Uterus (tissue), 2 donors: ENCODE measurements at regions not wholly inside any gene's neighbourhood (a gene's known extent, or its start where the extent isn't known, plus 50 kb on each side); places are given as distances from the start of the nearest gene placed in this dataset.
"Not testable (repeated sequence)": the region's sequence is repeated elsewhere in the genome, so short reads cannot be mapped to it uniquely, and the experiment has no call there.

ENCODE experiments used
- POLR2A ChIP-seq, 2 donors: fragments of 450-650 bp; IDR thresholded peaks; one replicate each; pipeline ENCODE4 v1.6.1; 2016; ENCODE audit warnings: antibody characterized with exemption in 2 of 2, mild to moderate bottlenecking in 1 of 2, moderate library complexity in 1 of 2
- TF ChIP-seq, protein P1 (sequence below), 4 experiments: fragments of 200-600 bp in 2 of 4; fragments of 450-650 bp in 2 of 4; sonication (generic) in 2 of 4; IDR thresholded peaks; one replicate each; pipeline ENCODE4 v1.5.1; 2016 to 2019; ENCODE audit warnings: antibody characterized with exemption in 4 of 4, mild to moderate bottlenecking in 2 of 4, moderate library complexity in 1 of 4

DNA sequence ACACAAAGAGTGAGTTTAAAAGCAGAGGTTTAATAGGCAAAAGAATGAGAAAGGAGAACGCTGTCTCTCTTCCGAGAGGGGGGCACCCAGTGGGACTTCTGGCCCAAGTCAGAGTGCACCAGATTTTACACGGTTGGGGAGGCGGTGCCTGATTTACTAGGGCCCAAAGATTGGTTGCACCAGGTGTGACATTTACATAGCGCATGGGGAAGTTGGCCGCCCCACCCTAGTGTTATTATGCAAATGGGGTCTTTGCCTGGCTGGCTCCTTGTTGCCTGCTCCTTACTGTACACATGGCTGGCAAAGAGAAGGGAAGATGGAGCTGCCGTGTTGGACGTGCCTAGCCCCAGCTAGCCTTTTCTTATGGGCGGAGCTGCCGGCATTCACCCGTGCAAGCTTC is 115.9 kb downstream of the NPIPA5 start:
- not testable (repeated sequence) for TF ChIP-seq POLR2A (IDR thresholded peaks at IDR 0.05)
- TF ChIP-seq, protein P1, sequence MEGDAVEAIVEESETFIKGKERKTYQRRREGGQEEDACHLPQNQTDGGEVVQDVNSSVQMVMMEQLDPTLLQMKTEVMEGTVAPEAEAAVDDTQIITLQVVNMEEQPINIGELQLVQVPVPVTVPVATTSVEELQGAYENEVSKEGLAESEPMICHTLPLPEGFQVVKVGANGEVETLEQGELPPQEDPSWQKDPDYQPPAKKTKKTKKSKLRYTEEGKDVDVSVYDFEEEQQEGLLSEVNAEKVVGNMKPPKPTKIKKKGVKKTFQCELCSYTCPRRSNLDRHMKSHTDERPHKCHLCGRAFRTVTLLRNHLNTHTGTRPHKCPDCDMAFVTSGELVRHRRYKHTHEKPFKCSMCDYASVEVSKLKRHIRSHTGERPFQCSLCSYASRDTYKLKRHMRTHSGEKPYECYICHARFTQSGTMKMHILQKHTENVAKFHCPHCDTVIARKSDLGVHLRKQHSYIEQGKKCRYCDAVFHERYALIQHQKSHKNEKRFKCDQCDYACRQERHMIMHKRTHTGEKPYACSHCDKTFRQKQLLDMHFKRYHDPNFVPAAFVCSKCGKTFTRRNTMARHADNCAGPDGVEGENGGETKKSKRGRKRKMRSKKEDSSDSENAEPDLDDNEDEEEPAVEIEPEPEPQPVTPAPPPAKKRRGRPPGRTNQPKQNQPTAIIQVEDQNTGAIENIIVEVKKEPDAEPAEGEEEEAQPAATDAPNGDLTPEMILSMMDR (IDR thresholded peaks at IDR 0.05), result not testable (repeated sequence)
